Lower leg skin (tissue), 3 donors: ENCODE measurements at regions not wholly inside any gene's neighbourhood (a gene's known extent, or its start where the extent isn't known, plus 50 kb on each side); places are given as distances from the start of the nearest gene placed in this dataset.

Source experiments
- CTCF ChIP-seq, 3 donors: fragments of 450-650 bp; IDR thresholded peaks; one replicate each; pipeline ENCODE4 v1.5.1; 2016; ENCODE audit warnings: antibody characterized with exemption in 3 of 3, mild to moderate bottlenecking in 3 of 3, moderate library complexity in 2 of 3
- POLR2A ChIP-seq, 2 donors: fragments of 450-650 bp; IDR thresholded peaks; one replicate each; pipeline ENCODE4 v1.6.1; 2016 to 2017; ENCODE audit warnings: antibody characterized with exemption in 2 of 2, mild to moderate bottlenecking in 1 of 2, moderate library complexity in 1 of 2

GRCh38 chr22:44555597-44555996 is 57.6 kb upstream of the RTL6 start:
- TF ChIP-seq POLR2A (IDR thresholded peaks at IDR 0.05) (no peak), CTCF (IDR thresholded peaks at IDR 0.05) (no peak)
